ENCODE measurements at regions not wholly inside any gene's neighbourhood (a gene's known extent, or its start where the extent isn't known, plus 50 kb on each side); places are given as distances from the start of the nearest gene placed in this dataset.

DNA sequence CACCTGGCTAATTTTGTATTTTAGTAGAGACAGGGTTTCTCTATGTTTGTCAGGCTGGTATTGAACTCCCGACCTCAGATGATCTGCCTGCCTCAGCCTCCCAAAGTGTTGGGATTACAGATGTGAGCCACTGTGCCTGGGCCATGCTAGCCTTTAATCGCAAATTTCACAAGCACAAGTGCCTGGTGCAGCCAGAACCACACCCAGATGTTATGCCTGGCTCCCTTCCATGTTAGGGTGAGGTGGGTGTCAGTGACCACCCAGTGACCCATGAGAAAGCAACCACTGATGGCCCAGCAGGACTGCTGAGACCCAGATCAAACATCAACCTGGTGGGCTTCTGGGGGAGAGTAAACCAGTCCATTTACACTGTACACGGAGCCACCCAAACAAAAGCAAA lies 241.9 kb downstream of the CDH11 start:
- ChIA-PET POLR2A (no interaction called here), CTCF (no interaction called here)
- no peaks in the 10 kb centered on the region for H3K27me3 Mint-ChIP-seq
- no peak overlapping the region for H3K4me3 Mint-ChIP-seq
- H3K36me3 Mint-ChIP-seq (ENCODE audit: low read depth) = no peaks in the 10 kb centered on the region
- ATAC-seq (ENCODE audit: low read depth) (no peak), DNase-seq (no peak)
- no peaks in the 10 kb centered on the region for H3K4me1 Mint-ChIP-seq
- intact Hi-C loops (cut with micrococcal nuclease) = no loop called here
- H3K27ac Mint-ChIP-seq = no peak overlapping the region
- TF ChIP-seq, protein P1, sequence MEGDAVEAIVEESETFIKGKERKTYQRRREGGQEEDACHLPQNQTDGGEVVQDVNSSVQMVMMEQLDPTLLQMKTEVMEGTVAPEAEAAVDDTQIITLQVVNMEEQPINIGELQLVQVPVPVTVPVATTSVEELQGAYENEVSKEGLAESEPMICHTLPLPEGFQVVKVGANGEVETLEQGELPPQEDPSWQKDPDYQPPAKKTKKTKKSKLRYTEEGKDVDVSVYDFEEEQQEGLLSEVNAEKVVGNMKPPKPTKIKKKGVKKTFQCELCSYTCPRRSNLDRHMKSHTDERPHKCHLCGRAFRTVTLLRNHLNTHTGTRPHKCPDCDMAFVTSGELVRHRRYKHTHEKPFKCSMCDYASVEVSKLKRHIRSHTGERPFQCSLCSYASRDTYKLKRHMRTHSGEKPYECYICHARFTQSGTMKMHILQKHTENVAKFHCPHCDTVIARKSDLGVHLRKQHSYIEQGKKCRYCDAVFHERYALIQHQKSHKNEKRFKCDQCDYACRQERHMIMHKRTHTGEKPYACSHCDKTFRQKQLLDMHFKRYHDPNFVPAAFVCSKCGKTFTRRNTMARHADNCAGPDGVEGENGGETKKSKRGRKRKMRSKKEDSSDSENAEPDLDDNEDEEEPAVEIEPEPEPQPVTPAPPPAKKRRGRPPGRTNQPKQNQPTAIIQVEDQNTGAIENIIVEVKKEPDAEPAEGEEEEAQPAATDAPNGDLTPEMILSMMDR (IDR thresholded peaks at IDR 0.05) = no peak
- H3K9me3 Mint-ChIP-seq = peaks cover 16% of the 10 kb centered on the region

DNA sequence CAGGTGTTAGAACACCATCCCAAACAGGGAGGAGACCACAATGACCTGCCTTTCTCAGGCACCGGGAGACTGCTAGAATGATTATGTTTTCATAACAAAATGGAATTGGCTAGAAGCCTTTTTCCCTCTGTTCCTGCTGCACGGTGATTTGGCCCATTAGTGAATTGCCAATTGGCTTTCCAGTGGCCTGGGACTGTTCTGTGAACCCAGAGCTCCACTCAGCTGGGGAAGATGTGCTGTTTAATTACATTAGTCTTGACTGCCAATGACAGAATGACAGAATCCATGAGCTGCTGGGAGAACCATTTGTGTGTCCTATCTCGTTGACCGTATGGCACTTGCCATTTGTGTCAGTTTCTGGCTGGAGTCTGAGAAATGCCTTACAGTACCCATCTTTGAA lies 242.9 kb downstream of the CDH11 start:
- no peaks in the 10 kb centered on the region for H3K36me3 Mint-ChIP-seq (ENCODE audit: low read depth)
- DNase-seq (no peak), ATAC-seq (ENCODE audit: low read depth) (no peak)
- CTCF ChIA-PET = no interaction called here
- no peaks in the 10 kb centered on the region for H3K4me1 Mint-ChIP-seq
- H3K4me3 Mint-ChIP-seq = no peak overlapping the region
- H3K27me3 Mint-ChIP-seq = no peaks in the 10 kb centered on the region
- TF ChIP-seq, protein P1 (IDR thresholded peaks at IDR 0.05) = no peak
- no peak overlapping the region for H3K27ac Mint-ChIP-seq
- intact Hi-C loops (cut with micrococcal nuclease) = no loop called here
- POLR2A ChIA-PET = no interaction called here
- peaks cover 11% of the 10 kb centered on the region for H3K9me3 Mint-ChIP-seq

DNA sequence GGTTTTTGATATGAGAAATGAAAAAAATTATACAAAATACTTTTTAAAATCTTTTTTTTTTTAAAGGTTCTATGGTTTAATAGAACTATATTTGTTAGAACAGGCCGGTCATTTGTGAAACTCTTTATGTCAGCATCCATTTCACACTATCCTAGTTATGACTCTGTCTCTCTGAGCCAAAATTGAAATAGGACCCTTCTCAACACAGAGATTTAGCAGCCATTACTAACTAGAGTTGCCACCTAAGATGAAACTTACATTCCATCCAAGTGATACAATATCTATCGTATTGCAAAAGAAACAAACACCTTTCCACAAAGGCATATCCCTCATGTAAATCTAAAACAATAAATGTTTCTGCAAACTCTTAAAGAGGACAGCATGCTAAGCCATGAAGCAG lies 249.8 kb downstream of the CDH11 start:
- ChIA-PET POLR2A (no interaction called here), CTCF (no interaction called here)
- no peak overlapping the region for H3K27ac Mint-ChIP-seq
- peaks cover 6% of the 10 kb centered on the region for H3K9me3 Mint-ChIP-seq
- ATAC-seq (ENCODE audit: low read depth) (no peak), DNase-seq (no peak)
- H3K4me3 Mint-ChIP-seq = no peak overlapping the region
- intact Hi-C loops (cut with micrococcal nuclease) = no loop called here
- TF ChIP-seq, protein P1 (IDR thresholded peaks at IDR 0.05) = no peak
- H3K27me3 Mint-ChIP-seq = no peaks in the 10 kb centered on the region
- H3K36me3 Mint-ChIP-seq (ENCODE audit: low read depth) = no peaks in the 10 kb centered on the region
- H3K4me1 Mint-ChIP-seq = no peaks in the 10 kb centered on the region

DNA sequence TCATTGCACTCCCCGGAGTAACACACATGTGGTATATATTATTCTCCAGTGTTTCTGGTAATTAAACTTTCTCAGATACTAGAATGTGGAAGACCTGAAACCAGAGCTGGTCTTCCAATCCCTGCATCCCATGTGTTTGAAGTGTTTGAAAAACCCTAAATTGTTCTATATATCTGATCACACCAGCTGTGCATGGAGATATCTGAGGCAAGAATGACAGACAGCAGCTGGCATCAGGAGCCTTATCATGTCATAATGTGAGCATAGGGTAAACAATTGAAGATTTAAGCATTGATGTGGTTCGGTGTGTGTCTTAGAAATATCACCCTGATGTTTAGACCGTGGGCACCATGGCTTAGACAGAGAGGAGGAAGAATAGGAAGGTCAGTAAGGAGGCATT lies 251.0 kb downstream of the CDH11 start:
- TF ChIP-seq, protein P1 (IDR thresholded peaks at IDR 0.05) = no peak
- intact Hi-C loops (cut with micrococcal nuclease) = no loop called here
- ChIA-PET CTCF (no interaction called here), POLR2A (no interaction called here)
- no peaks in the 10 kb centered on the region for H3K4me1 Mint-ChIP-seq
- H3K36me3 Mint-ChIP-seq (ENCODE audit: low read depth) = no peaks in the 10 kb centered on the region
- H3K9me3 Mint-ChIP-seq = peaks cover 5% of the 10 kb centered on the region
- H3K27ac Mint-ChIP-seq = no peak overlapping the region
- H3K4me3 Mint-ChIP-seq = no peak overlapping the region
- no peak for DNase-seq
- no peak for ATAC-seq (ENCODE audit: low read depth)
- H3K27me3 Mint-ChIP-seq = no peaks in the 10 kb centered on the region

DNA sequence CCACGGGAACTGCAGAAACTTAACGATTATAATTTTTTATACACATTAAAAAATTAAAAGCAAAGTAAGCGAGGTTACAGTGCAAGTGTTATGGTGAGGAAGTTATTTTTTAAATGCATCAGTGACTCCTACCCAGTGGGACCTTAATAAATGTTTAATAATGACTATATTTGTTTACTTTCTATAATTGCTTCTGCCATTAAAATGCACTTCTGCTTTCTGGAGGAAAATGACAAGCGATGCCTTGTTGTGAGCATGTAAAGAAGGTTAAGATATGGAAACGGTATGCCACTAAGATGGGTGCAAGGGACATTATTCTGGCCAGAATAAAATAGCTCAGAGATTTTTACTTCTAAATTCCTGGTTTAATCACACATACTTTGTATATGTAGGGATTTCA lies 252.1 kb downstream of the CDH11 start:
- Mint-ChIP-seq H3K4me1 (no peaks in the 10 kb centered on the region), H3K27me3 (no peaks in the 10 kb centered on the region), H3K9me3 (peaks cover 2% of the 10 kb centered on the region), H3K4me3 (no peak overlapping the region), H3K27ac (no peak overlapping the region), H3K36me3 (ENCODE audit: low read depth) (no peaks in the 10 kb centered on the region)
- ChIA-PET CTCF (no interaction called here), POLR2A (no interaction called here)
- intact Hi-C loops (cut with micrococcal nuclease) = no loop called here
- no peak for ATAC-seq (ENCODE audit: low read depth)
- TF ChIP-seq, protein P1 (IDR thresholded peaks at IDR 0.05) = no peak
- no peak for DNase-seq

All from activated B cell treated with CpG ODN at 0.5 μM for 24 hours (primary cell).